Mesenchymal stem cell (in vitro differentiated cells and primary cell): ENCODE measurements at regions not wholly inside any gene's neighbourhood (a gene's known extent, or its start where the extent isn't known, plus 50 kb on each side); places are given as distances from the start of the nearest gene placed in this dataset.
A peak's percentile ranks its signal among the peaks of the same experiment; 100 is the strongest.

ENCODE experiments used
- DNase-seq: peaks from one replicate; pipeline ENCODE4 v3.0.0-alpha.2; 2013
- H2AFZ ChIP-seq: one replicate; pipeline ENCODE4 v1.6.1; 2013; ENCODE audit warnings: low read depth, mild to moderate bottlenecking, control low read depth, inconsistent platforms, low read length, moderate library complexity
- H2AK5ac ChIP-seq: 2 replicates; pipeline ENCODE4 v1.6.1; 2013; ENCODE audit warnings: low read length, moderate library complexity, mild to moderate bottlenecking, inconsistent platforms; ENCODE audit not compliant: severe bottlenecking
- H2BK120ac ChIP-seq: one replicate; pipeline ENCODE4 v1.6.1; 2013; ENCODE audit warnings: low read depth, mild to moderate bottlenecking, inconsistent platforms, low read length, moderate library complexity
- H2BK12ac ChIP-seq, 2 experiments: one replicate each; pipeline ENCODE4 v1.6.1; 2013; ENCODE audit warnings: inconsistent platforms in 2 of 2, low read length in 2 of 2, mild to moderate bottlenecking in 2 of 2, moderate library complexity in 2 of 2, control low read depth in 1 of 2
- H2BK15ac ChIP-seq: one replicate; pipeline ENCODE4 v1.6.1; 2013; ENCODE audit warnings: mild to moderate bottlenecking, low read depth, inconsistent platforms; ENCODE audit not compliant: poor library complexity, severe bottlenecking
- H2BK5ac ChIP-seq: 2 replicates; pipeline ENCODE4 v1.6.1; 2013; ENCODE audit warnings: low read depth, mild to moderate bottlenecking, low read length, control low read depth, inconsistent platforms; ENCODE audit not compliant: poor library complexity, severe bottlenecking
- H3K14ac ChIP-seq, 2 experiments: one replicate each; pipeline ENCODE4 v1.6.1; 2013; ENCODE audit warnings: inconsistent platforms in 2 of 2, low read length in 2 of 2, control low read depth in 1 of 2, mild to moderate bottlenecking in 1 of 2, moderate library complexity in 1 of 2
- H3K18ac ChIP-seq, 2 experiments: one replicate each; pipeline ENCODE4 v1.6.1; 2013; ENCODE audit warnings: inconsistent platforms in 2 of 2, low read length in 2 of 2, control low read depth in 1 of 2, low read depth in 1 of 2, mild to moderate bottlenecking in 1 of 2
- H3K23ac ChIP-seq, 2 experiments: one replicate each; pipeline ENCODE4 v1.6.1; 2013; ENCODE audit warnings: inconsistent platforms in 2 of 2, low read length in 2 of 2, mild to moderate bottlenecking in 2 of 2, moderate library complexity in 2 of 2, control low read depth in 1 of 2
- H3K27ac ChIP-seq: 2 replicates; pipeline ENCODE4 v1.5.1; 2013; ENCODE audit warnings: mild to moderate bottlenecking, moderate library complexity, low read length, control low read depth, inconsistent platforms; ENCODE audit not compliant: poor library complexity, severe bottlenecking
- H3K27me3 ChIP-seq, 2 experiments: 2 replicates each; pipeline versions ENCODE4 v1.6.1 to v1.7.0; 2013; ENCODE audit warnings: low read length in 2 of 2, mild to moderate bottlenecking in 2 of 2, moderate library complexity in 2 of 2, control low read depth in 1 of 2, inconsistent platforms in 1 of 2; ENCODE audit not compliant: control insufficient read depth in 1 of 2, insufficient read depth in 1 of 2
- H3K36me3 ChIP-seq, 2 experiments: 2 replicates each; pipeline versions ENCODE4 v1.6.1 to v1.7.0; 2013; ENCODE audit warnings: low read length in 2 of 2, control low read depth in 1 of 2, inconsistent platforms in 1 of 2, low read depth in 1 of 2, mild to moderate bottlenecking in 1 of 2; ENCODE audit not compliant: insufficient read depth in 2 of 2, control insufficient read depth in 1 of 2
- H3K4ac ChIP-seq, 2 experiments: one replicate each; pipeline ENCODE4 v1.6.1; 2013; ENCODE audit warnings: inconsistent platforms in 2 of 2, low read length in 2 of 2, mild to moderate bottlenecking in 2 of 2, moderate library complexity in 2 of 2, control low read depth in 1 of 2, low read depth in 1 of 2
- H3K4me1 ChIP-seq: 2 replicates; pipeline ENCODE4 v1.6.1; 2013; ENCODE audit warnings: low read depth, low read length, control low read depth; ENCODE audit not compliant: control insufficient read depth, insufficient read depth
- H3K4me2 ChIP-seq: 2 replicates; pipeline ENCODE4 v1.6.1; 2013; ENCODE audit warnings: low read length, mild to moderate bottlenecking, inconsistent platforms; ENCODE audit not compliant: poor library complexity, severe bottlenecking
- H3K4me3 ChIP-seq, 2 experiments: 2 replicates each; pipeline versions ENCODE4 v1.5.1 to v1.7.0; 2013; ENCODE audit warnings: low read length in 2 of 2, mild to moderate bottlenecking in 2 of 2, control low read depth in 1 of 2, low read depth in 1 of 2; ENCODE audit not compliant: insufficient read depth in 1 of 2
- H3K79me1 ChIP-seq: replicated peaks from 2 replicates; pipeline ENCODE4 v1.6.1; 2013; ENCODE audit warnings: mild to moderate bottlenecking, control low read depth, low read length, inconsistent platforms; ENCODE audit not compliant: poor library complexity, severe bottlenecking
- H3K9ac ChIP-seq: 2 replicates; pipeline ENCODE4 v1.7.0; 2013; ENCODE audit warnings: mild to moderate bottlenecking, low read length, moderate library complexity
- H3K9me3 ChIP-seq: 2 replicates; pipeline ENCODE4 v1.7.0; 2013; ENCODE audit warnings: mild to moderate bottlenecking, low read length; ENCODE audit not compliant: control insufficient read depth
- H4K8ac ChIP-seq: one replicate; pipeline ENCODE4 v1.6.1; 2013; ENCODE audit warnings: inconsistent platforms, mild to moderate bottlenecking, low read length, moderate library complexity
- H4K91ac ChIP-seq: one replicate; pipeline ENCODE4 v1.6.1; 2013; ENCODE audit warnings: mild to moderate bottlenecking, low read length, inconsistent platforms
- WGBS: methylation state at CpG from one replicate; pipeline ENCODE4 v1.1.7; 2013; ENCODE audit warnings: mixed read lengths; 5-methylcytosine and 5-hydroxymethylcytosine counted together

DNA sequence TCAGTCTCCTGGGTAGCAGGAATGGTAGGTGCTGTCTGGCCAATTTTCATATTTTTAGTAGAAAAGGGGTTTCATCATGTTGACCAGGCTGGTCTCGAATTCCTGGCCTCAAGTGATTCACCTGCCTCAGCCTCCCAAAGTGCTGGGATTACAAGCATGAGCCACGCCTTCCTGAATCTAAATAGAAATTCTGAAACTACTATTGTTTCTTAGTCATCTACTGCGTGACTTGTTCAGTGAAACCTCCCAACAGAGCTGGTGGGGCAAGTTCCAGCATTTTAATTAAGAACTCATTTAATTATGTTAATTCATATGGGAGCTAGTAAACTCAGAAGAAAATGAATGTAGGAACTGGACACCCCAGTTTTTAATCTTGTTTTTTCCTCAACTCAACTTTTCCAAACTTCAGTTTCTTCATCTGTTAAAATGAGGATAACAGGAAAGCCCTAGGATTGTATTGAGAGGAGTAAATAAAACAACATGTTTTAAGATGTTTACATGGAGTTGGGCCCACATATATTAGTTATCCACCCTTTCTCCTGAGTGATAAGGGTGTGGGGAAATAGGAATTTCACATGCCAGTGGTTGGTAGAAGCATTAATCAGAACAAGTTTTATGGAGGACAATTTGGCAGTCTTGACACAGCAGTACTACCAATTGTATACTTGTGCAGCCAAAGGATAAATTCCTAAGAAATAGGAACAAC is 335.8 kb upstream of the E2F7 start:
- H3K14ac ChIP-seq: no peak overlapping the region
- no peak overlapping the region for H3K4me3 ChIP-seq
- no peak overlapping the region for H2BK5ac ChIP-seq
- H2AFZ ChIP-seq: no peak overlapping the region
- H4K91ac ChIP-seq: no peak overlapping the region
- no peak overlapping the region for H4K8ac ChIP-seq
- no peak overlapping the region for H2BK120ac ChIP-seq
- no peak overlapping the region for H3K23ac ChIP-seq
- H3K9me3 ChIP-seq: no peaks in the 10 kb centered on the region
- H3K27me3 ChIP-seq: no peaks in the 10 kb centered on the region
- 69% methylated on average over 2 of the region's 3 CpGs for WGBS
- no peak overlapping the region for H3K9ac ChIP-seq
- H3K36me3 ChIP-seq: no peaks in the 10 kb centered on the region
- no peak overlapping the region for H2BK12ac ChIP-seq
- H2BK15ac ChIP-seq: no peak overlapping the region
- DNase-seq: no peak
- no peak overlapping the region for H3K4ac ChIP-seq
- H3K79me1 ChIP-seq: no peaks in the 10 kb centered on the region
- no peak overlapping the region for H3K27ac ChIP-seq
- no peak overlapping the region for H3K4me2 ChIP-seq
- no peak overlapping the region for H3K18ac ChIP-seq
- H3K4me1 ChIP-seq: no peaks in the 10 kb centered on the region
- H2AK5ac ChIP-seq: no peak overlapping the region

DNA sequence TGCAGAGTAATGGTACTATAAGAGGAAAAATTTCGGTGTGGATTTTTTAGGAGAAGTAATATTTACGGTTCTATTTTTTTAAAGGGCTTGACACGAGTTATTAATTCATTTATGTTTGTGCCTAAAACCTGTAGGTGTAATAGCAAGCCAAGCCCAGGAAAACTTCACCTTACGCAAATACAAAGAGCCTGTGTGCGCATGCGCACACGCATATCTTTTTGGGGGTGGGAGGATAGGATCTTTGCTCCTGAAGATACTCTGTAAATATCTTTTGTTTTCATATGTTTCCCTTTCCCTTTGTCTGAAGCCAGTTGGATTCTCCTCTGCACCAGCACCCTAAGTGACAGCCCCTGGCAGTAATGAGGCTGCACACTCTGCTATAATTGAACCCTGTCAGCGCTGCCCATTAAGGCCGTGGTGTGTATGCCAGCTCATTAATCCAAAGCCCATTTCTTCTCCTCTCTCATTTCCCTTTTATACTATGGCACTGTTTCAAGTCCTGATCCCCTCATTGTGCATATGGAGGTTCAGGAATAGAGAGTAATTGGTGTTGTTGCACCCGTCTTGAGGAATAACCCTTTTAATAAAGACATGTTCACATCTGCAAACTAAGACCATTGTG is 327.2 kb upstream of the E2F7 start:
- 90% methylated on average over 10 of the region's 10 CpGs for WGBS

DNA sequence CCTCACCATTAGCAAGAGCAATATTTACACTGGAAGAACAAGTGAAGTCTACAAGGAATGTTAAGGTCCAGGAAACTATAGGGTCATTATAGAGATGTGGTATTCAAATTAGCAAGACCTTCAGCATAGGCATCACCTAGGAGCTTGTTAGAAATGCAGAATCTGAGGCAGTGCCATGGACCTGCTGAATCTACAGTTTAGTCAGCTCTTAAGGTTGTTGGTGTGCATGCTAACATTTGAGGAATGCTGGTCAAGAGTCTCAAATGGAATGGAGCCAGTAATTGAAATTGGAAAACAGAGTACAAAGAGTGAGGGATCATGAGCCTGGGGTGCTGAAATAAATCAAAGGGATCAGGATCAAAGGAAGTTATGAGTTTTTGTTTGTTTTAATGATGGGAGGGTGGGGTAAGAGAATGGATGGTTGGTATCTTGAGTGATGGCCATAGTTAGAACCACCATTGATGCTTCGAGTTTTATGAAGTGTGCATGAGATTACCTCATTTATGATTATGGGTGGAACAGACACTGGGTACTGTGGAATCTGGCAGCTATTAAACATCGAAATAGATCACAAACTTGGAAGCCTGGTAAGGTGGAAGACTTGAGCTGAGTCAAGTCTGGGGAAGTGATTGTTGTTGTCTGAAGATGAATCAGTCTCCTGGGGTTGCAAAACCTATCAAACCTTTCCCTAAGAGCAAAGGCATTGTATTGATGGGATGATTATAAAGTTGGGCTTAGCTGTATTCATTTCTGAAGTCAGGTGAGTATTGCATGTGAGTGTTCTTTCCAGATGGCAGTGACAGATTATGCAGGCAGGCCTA is 323.3 kb upstream of the E2F7 start:
- H3K9me3 ChIP-seq: no peaks in the 10 kb centered on the region
- no peaks in the 10 kb centered on the region for H3K4me1 ChIP-seq
- H2AK5ac ChIP-seq: no peak overlapping the region
- H3K4me2 ChIP-seq: no peak overlapping the region
- H3K4me3 ChIP-seq: no peak overlapping the region
- no peak overlapping the region for H3K18ac ChIP-seq
- no peaks in the 10 kb centered on the region for H3K27me3 ChIP-seq
- no peak overlapping the region for H2AFZ ChIP-seq
- H3K36me3 ChIP-seq: no peaks in the 10 kb centered on the region
- no peak overlapping the region for H3K14ac ChIP-seq
- H2BK5ac ChIP-seq: no peak overlapping the region
- H2BK15ac ChIP-seq: no peak overlapping the region
- H2BK12ac ChIP-seq: no peak overlapping the region
- H4K8ac ChIP-seq: no peak overlapping the region
- no peak overlapping the region for H2BK120ac ChIP-seq
- DNase-seq: no peak
- H3K23ac ChIP-seq: no peak overlapping the region
- H3K79me1 ChIP-seq: no peaks in the 10 kb centered on the region
- H3K9ac ChIP-seq: no peak overlapping the region
- no peak overlapping the region for H3K4ac ChIP-seq
- 69% methylated on average over 2 of the region's 2 CpGs for whole genome bisulfite sequencing
- no peak overlapping the region for H3K27ac ChIP-seq
- H4K91ac ChIP-seq: no peak overlapping the region

More for the DNA sequence above, 327.2 kb upstream of the E2F7 start:
- Histone ChIP-seq H2BK15ac (no peak overlapping the region), H3K4me3 (no peak overlapping the region), H3K9ac (no peak overlapping the region), H2AK5ac (no peak overlapping the region), H2BK120ac (peak overlapping the region; percentile 19), H2AFZ (no peak overlapping the region), H4K8ac (no peak overlapping the region), H3K4ac (no peak overlapping the region), H2BK5ac (no peak overlapping the region), H3K4me2 (no peak overlapping the region), H2BK12ac (no peak overlapping the region), H3K14ac (no peak overlapping the region), H3K79me1 (no peaks in the 10 kb centered on the region), H3K9me3 (no peaks in the 10 kb centered on the region), H3K36me3 (no peaks in the 10 kb centered on the region), H3K4me1 (no peaks in the 10 kb centered on the region), H4K91ac (no peak overlapping the region), H3K27me3 (no peaks in the 10 kb centered on the region), H3K18ac (no peak overlapping the region), H3K27ac (no peak overlapping the region), H3K23ac (no peak overlapping the region)
- DNase-seq: no peak

DNA sequence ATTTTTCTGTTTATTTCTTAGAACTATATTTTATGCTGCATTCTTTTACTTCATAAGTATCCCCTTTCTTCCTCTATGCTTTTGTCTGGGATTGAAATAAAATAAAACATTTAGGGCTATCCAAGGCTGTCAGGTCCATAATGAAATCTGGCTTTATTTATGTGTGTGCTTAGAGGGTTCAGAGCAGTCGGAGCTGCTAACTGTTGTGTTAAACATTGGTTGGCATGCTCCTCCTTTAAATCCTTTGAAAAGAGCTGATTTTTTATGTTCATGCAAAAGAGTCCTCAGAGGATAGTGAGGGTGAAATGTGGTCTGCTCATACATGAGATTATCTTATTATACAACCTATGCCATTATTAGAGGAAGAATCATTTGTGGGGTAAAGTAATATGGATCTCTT is 322.3 kb upstream of the E2F7 start:
- no peak overlapping the region for H2BK5ac ChIP-seq
- H3K14ac ChIP-seq: no peak overlapping the region
- H3K23ac ChIP-seq: no peak overlapping the region
- peak overlapping the region; percentile 56 for H3K9ac ChIP-seq
- H2AFZ ChIP-seq: no peak overlapping the region
- H2AK5ac ChIP-seq: no peak overlapping the region
- no peaks in the 10 kb centered on the region for H3K4me1 ChIP-seq
- H3K4ac ChIP-seq: no peak overlapping the region
- no peak overlapping the region for H3K4me3 ChIP-seq
- no peak overlapping the region for H2BK120ac ChIP-seq
- no peak for DNase-seq
- 74% methylated on average over 1 of the region's 1 CpG for WGBS
- no peak overlapping the region for H4K8ac ChIP-seq
- H3K4me2 ChIP-seq: no peak overlapping the region
- H3K27me3 ChIP-seq: no peaks in the 10 kb centered on the region
- no peak overlapping the region for H2BK12ac ChIP-seq
- no peak overlapping the region for H3K27ac ChIP-seq
- no peak overlapping the region for H4K91ac ChIP-seq
- no peaks in the 10 kb centered on the region for H3K79me1 ChIP-seq
- no peaks in the 10 kb centered on the region for H3K36me3 ChIP-seq
- no peak overlapping the region for H2BK15ac ChIP-seq
- no peak overlapping the region for H3K18ac ChIP-seq
- H3K9me3 ChIP-seq: no peaks in the 10 kb centered on the region
